GM12873 (cell line): ENCODE measurements at regions not wholly inside any gene's neighbourhood (a gene's known extent, or its start where the extent isn't known, plus 50 kb on each side); places are given as distances from the start of the nearest gene placed in this dataset.

ENCODE experiments used
- TF ChIP-seq, protein P1 (sequence below): IDR thresholded peaks from 2 replicates; pipeline ENCODE4 v1.5.1; 2012; ENCODE audit warnings: low read depth, mild to moderate bottlenecking, moderate library complexity, low read length, control low read depth; ENCODE audit not compliant: insufficient read depth; ENCODE audit errors: missing control alignments

DNA sequence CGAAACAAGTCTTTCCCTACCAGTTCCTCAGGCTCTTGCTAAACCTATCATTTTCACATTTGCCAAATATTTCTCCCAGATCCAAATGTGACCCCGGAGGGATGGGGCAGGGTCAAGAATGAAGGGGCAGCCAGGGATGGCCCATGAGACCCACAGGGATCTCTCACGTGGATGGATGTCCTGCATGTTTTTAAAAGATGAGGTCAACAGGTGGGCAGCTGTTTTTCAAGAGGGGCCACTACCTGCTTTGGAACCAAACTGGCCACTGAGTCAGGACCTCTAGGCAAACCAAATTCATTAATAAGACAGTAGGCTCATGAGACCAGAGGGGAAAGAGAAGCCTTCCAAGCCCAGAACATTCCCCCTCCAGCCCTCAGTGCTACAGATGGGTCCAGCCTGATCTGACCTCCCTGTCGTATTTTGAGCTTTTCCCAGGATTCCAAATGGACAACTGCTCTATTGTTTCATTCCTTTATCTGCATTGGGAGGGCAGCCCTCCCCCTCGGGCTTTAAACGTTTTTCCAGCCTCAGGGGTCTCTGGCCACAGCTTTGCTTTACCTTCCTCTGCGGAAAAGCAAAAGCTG is 252.5 kb upstream of the IRF2BP2 start:
- TF ChIP-seq, protein P1, sequence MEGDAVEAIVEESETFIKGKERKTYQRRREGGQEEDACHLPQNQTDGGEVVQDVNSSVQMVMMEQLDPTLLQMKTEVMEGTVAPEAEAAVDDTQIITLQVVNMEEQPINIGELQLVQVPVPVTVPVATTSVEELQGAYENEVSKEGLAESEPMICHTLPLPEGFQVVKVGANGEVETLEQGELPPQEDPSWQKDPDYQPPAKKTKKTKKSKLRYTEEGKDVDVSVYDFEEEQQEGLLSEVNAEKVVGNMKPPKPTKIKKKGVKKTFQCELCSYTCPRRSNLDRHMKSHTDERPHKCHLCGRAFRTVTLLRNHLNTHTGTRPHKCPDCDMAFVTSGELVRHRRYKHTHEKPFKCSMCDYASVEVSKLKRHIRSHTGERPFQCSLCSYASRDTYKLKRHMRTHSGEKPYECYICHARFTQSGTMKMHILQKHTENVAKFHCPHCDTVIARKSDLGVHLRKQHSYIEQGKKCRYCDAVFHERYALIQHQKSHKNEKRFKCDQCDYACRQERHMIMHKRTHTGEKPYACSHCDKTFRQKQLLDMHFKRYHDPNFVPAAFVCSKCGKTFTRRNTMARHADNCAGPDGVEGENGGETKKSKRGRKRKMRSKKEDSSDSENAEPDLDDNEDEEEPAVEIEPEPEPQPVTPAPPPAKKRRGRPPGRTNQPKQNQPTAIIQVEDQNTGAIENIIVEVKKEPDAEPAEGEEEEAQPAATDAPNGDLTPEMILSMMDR, result no peak

DNA sequence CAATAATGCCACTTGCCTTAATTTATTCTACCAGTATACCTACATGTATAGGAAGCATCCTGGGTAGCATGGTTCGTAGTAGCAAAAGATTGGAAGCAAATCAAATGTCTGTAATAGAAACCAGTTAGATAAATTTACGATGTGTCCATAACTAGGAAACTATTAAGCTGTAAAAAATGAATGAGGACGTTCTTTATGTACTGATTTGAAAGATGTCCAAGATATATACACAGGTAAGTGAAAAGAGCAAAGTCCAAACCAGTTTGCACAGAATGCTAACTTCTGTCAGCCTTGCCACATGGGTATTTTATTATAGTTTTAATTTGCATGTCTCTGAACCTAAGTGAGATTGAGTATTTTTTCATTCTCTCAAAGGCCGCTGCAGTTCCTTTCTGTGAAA is 251.8 kb upstream of the IRF2BP2 start:
- TF ChIP-seq, protein P1, result no peak

DNA sequence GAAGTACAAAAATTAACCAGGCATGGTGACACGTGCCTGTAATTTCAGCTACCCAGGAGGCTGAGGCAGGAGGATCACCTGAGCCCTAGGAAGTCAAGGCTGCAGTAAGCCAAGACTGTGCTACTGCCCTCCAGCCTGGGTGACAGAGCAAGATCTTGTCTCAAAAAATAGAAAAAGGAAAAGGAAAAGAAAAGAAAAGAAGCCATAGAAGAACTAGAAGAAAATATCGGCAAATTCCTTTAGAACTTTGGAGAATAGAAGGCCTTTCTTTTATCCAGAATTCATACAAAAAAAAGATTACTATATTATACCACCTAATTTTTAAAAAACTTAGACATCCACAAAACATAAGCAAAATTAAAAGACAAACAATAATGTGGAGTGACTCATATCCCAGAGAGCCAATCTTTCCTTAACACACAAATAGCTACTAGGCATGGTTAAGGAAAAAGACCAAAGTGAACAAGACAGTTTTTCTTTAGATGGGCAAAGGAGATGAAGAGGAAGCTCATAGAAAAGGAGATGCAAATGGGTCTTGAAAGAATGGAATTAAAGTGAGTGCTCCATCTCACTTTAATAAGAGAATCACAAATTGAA is 251.1 kb upstream of the IRF2BP2 start:
- TF ChIP-seq, protein P1, result no peak

DNA sequence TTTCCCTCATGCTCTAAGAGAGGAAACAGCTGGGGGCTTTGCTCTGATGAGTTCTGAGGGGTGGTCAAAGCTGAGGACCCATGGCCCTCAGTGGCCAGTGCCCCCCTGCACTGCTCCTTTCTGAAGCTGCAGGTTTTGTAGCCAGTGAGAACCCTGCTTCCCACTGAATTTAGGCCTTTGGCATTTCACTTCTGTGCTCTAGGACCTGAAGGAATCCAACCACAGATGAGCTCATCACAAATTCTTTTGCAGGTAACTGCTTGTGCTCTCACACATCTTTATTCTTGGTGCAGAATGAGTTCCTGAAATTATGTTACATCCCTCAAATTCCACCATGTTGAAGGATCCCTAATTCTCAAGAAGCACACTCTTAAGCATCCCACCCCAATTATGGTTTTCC is 248.7 kb upstream of the IRF2BP2 start:
- TF ChIP-seq, protein P1, result no peak

DNA sequence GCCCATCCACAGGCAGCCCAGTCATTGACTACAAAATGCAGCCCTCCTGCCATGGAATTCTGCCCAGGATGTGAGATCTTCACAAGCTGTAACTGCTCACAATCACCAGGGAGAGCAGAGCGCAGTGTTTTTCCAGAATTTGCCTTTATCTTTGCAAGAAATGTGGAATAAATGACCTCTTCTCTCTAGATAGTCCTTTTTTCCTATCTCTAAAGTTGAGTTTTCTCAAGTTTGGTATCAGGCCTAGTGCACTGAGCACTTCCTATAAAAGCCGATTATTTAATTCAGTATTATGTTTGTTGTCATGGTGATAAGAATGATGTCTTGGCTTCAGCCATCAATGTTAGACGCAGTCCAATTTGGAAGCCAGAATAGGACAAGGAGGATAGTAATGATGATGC is 246.9 kb upstream of the IRF2BP2 start:
- TF ChIP-seq, protein P1, result no peak

DNA sequence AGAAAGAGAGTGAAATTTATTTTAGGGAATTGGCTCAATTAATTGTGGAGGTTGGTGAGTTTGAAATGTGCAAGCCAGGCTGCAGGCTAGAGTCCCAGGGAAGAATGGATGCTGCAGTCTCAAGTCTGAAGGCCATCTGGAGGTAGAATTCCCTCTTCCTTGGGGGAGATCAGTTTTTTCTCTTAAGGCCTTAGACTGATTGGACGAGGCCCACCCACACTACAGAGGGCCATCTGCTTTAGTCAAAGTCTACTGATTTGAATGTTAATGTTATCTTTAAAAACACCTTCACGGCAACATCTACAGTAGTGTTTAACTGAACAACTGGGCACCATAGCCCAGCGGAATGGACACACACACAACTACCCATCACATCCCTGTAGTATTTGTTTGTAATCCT is 245.9 kb upstream of the IRF2BP2 start:
- TF ChIP-seq, protein P1, result no peak

DNA sequence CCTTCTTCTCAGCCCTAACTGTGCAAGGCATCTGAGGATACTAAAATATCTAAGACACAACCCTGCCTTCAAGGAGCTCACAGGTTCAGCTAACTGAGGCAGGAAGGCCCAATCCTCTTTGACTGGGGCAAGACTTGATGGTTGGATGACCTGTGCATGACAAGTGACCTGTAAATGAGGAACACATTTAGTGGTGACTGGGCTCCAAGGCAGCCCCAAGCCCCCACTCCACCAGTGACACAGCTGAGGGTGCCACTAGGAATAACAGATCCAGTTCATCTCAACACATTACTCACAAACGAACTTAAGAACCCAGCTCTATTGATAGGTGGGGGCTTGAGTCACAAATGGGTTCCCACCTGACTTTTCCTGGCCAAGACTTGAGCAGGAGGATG is 244.7 kb upstream of the IRF2BP2 start:
- TF ChIP-seq, protein P1, result no peak
